SK-N-SH treated with all-trans-retinoic acid at 6 μM for 48 hours (cell line): ENCODE measurements at regions not wholly inside any gene's neighbourhood (a gene's known extent, or its start where the extent isn't known, plus 50 kb on each side); places are given as distances from the start of the nearest gene placed in this dataset.

ENCODE experiments used
- ATAC-seq: fragments of 200-7000 bp; cut with Tn5 transposase; 3 replicates; pipeline ENCODE4 v1.9.1; 2020; ENCODE audit warnings: mild to moderate bottlenecking, moderate library complexity
- ARNTL ChIP-seq: fragments of 450-650 bp; formaldehyde crosslinking; IDR thresholded peaks from 2 replicates; pipeline ENCODE4 v1.5.0; 2020; ENCODE audit warnings: low read depth, mild to moderate bottlenecking, moderate library complexity, borderline replicate concordance
- CSDC2 ChIP-seq: fragments of 250-450 bp; sonication (Bioruptor Pico); IDR thresholded peaks from 2 replicates; pipeline ENCODE4 v1.5.0; 2020; ENCODE audit warnings: mild to moderate bottlenecking, moderate library complexity
- ESRRG ChIP-seq: fragments of 250-450 bp; sonication (Bioruptor Pico); IDR thresholded peaks from 2 replicates; pipeline ENCODE4 v1.6.1; 2021; ENCODE audit warnings: mild to moderate bottlenecking
- GLIS3 ChIP-seq: fragments of 250-450 bp; sonication (Bioruptor Pico); IDR thresholded peaks from 2 replicates; pipeline ENCODE4 v1.5.0; 2020; ENCODE audit warnings: mild to moderate bottlenecking, moderate library complexity
- OSR1 ChIP-seq: fragments of 250-450 bp; sonication (Bioruptor Pico); IDR thresholded peaks from 2 replicates; pipeline ENCODE4 v1.8.0; 2022; ENCODE audit warnings: moderate library complexity, mild to moderate bottlenecking, inconsistent platforms
- PPARA ChIP-seq: fragments of 250-450 bp; sonication (Bioruptor Pico); IDR thresholded peaks from 2 replicates; pipeline ENCODE4 v1.5.0; 2020; ENCODE audit warnings: mild to moderate bottlenecking, borderline replicate concordance
- SNAI2 ChIP-seq: fragments of 250-450 bp; sonication (Bioruptor Pico); IDR thresholded peaks from 2 replicates; pipeline ENCODE4 v1.5.0; 2020; ENCODE audit warnings: mild to moderate bottlenecking, moderate library complexity
- TCF4 ChIP-seq: fragments of 250-450 bp; sonication (Bioruptor Pico); IDR thresholded peaks from 2 replicates; pipeline ENCODE4 v1.8.0; 2021; ENCODE audit warnings: mild to moderate bottlenecking, moderate library complexity, borderline replicate concordance
- TOX ChIP-seq: fragments of 250-450 bp; sonication (Bioruptor Pico); IDR thresholded peaks from 2 replicates; pipeline ENCODE4 v1.8.0; 2021; ENCODE audit warnings: mild to moderate bottlenecking, moderate library complexity, borderline replicate concordance
- ZC3H10 ChIP-seq: fragments of 250-450 bp; sonication (Bioruptor Pico); IDR thresholded peaks from 2 replicates; pipeline ENCODE4 v1.5.1; 2021; ENCODE audit warnings: mild to moderate bottlenecking, moderate library complexity
- ZFP3 ChIP-seq: fragments of 250-450 bp; sonication (Bioruptor Pico); IDR thresholded peaks from 2 replicates; pipeline ENCODE4 v1.5.0; 2020; ENCODE audit warnings: mild to moderate bottlenecking, moderate library complexity
- ZNF70 ChIP-seq: fragments of 450-650 bp; formaldehyde crosslinking; IDR thresholded peaks from 2 replicates; pipeline ENCODE4 v1.5.0; 2020; ENCODE audit warnings: mild to moderate bottlenecking, moderate library complexity
- ZNF8 ChIP-seq: fragments of 450-650 bp; formaldehyde crosslinking; IDR thresholded peaks from 2 replicates; pipeline ENCODE4 v1.5.0; 2020; ENCODE audit warnings: mild to moderate bottlenecking, moderate library complexity
- TF ChIP-seq, protein P1 (sequence below): fragments of 250-450 bp; sonication (Bioruptor Pico); IDR thresholded peaks from 2 replicates; pipeline ENCODE4 v1.5.1; 2021; ENCODE audit warnings: mild to moderate bottlenecking, moderate library complexity
- TF ChIP-seq, protein P2 (sequence below): fragments of 250-450 bp; sonication (Bioruptor Pico); IDR thresholded peaks from 2 replicates; pipeline ENCODE4 v1.8.0; 2021; ENCODE audit warnings: low read depth, mild to moderate bottlenecking, moderate library complexity, borderline replicate concordance
- TF ChIP-seq, protein P3 (sequence below): fragments of 250-450 bp; sonication (Bioruptor Pico); IDR thresholded peaks from 2 replicates; pipeline ENCODE4 v1.5.1; 2020; ENCODE audit warnings: low read depth, mild to moderate bottlenecking, moderate library complexity
- TF ChIP-seq, protein P4 (sequence below): fragments of 250-450 bp; sonication (Bioruptor Pico); IDR thresholded peaks from 2 replicates; pipeline ENCODE4 v1.5.0; 2020; ENCODE audit warnings: mild to moderate bottlenecking, moderate library complexity
- TF ChIP-seq, protein P5 (sequence below): fragments of 250-450 bp; sonication (Bioruptor Pico); IDR thresholded peaks from 2 replicates; pipeline ENCODE4 v1.8.0; 2020; ENCODE audit warnings: mild to moderate bottlenecking, moderate library complexity, borderline replicate concordance

DNA sequence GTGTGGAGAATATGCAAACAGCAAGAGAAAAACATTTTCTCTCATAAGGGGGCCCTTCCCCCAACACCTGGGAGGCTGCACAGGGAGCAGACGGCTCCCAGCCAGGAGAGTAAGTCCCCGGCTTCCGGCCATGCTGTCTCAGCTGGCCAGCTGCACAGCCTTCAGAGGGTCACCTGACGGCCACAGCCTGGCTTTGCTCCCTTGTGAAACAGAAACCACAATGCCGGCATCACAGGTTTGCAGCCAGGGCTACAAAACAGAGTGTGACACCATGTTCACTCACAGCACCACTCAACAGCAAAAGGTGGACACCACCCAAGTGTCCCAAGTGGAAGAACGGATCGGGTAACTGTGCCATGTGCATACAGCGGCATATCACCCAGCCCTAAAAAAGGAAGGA is 86.9 kb upstream of the GPC1 start:
- no peak for ATAC-seq
- TF ChIP-seq SNAI2 (CRISPR knock-in tag) (no peak), ZNF8 (CRISPR knock-in tag) (no peak), ARNTL (CRISPR knock-in tag) (no peak), TOX (CRISPR knock-in tag) (no peak)
- TF ChIP-seq, protein P1, sequence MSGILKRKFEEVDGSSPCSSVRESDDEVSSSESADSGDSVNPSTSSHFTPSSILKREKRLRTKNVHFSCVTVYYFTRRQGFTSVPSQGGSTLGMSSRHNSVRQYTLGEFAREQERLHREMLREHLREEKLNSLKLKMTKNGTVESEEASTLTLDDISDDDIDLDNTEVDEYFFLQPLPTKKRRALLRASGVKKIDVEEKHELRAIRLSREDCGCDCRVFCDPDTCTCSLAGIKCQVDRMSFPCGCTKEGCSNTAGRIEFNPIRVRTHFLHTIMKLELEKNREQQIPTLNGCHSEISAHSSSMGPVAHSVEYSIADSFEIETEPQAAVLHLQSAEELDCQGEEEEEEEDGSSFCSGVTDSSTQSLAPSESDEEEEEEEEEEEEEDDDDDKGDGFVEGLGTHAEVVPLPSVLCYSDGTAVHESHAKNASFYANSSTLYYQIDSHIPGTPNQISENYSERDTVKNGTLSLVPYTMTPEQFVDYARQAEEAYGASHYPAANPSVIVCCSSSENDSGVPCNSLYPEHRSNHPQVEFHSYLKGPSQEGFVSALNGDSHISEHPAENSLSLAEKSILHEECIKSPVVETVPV (CRISPR knock-in tag), result no peak
- TF ChIP-seq, all 23 proteins: peak for 0

DNA sequence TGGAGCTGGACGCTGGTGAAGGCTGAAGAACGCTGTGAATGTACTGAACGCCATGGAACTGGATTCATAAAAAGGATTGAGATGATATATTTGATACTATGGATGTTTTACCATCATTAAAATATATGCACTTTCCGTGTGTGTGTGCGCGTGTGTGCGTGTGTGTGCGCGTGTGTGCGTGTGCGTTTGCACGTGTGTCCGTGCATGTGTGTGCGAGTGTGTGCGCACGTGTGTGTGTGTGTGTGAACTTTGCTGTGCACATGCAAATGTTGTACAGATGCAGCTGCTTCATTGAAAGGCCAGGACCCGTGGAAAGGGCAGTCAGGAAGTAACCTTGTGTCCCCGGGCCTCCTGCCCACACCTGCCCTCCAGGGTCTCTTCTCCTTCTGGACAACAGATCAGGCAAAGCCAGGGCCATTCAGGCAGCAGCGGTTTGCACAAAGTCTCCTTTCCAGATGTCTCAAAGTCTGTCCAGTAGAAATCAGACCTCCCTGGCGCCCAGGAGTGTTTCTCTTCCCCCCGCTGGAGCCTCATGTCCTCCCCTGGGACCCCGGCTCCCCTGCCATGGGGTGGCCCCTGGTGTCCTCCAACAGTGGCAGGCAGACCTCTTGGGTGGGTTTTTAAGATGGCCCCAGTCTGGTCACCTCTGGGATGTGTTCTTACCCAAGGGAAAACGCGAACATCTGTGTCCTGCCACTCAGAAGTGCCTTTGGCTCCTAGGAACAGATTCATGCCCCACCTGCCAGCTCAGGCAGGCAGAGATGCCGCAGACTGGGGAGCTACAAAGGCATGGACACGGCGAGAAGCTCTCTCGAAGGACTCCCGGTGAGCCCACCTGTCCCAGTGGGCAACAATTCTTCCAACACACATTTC is 86.1 kb upstream of the GPC1 start:
- TF ChIP-seq ZC3H10 (CRISPR knock-in tag) (no peak), ARNTL (CRISPR knock-in tag) (no peak)
- no peak for ATAC-seq

DNA sequence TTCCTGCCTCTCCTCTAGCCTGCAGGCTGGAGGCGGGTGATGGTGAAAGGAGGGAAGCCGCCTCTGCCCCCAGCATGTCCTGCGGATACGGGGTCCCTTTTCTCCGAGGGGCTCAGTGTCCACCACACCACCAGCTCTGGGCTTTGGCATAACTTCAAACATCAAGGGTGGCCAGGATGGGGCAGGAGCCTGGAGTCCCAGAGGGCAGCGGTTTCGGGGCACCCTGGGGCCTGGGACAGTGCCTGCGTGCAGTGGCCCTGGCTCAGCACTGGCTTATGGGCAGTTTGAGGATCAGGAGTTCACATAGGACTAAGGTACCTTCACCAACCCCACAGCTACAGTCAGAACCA is 85.5 kb upstream of the GPC1 start:
- TF ChIP-seq TOX (CRISPR knock-in tag) (no peak), ZC3H10 (CRISPR knock-in tag) (no peak), SNAI2 (CRISPR knock-in tag) (no peak), OSR1 (no peak)
- TF ChIP-seq, protein P1 (CRISPR knock-in tag), result no peak
- TF ChIP-seq, protein P2, sequence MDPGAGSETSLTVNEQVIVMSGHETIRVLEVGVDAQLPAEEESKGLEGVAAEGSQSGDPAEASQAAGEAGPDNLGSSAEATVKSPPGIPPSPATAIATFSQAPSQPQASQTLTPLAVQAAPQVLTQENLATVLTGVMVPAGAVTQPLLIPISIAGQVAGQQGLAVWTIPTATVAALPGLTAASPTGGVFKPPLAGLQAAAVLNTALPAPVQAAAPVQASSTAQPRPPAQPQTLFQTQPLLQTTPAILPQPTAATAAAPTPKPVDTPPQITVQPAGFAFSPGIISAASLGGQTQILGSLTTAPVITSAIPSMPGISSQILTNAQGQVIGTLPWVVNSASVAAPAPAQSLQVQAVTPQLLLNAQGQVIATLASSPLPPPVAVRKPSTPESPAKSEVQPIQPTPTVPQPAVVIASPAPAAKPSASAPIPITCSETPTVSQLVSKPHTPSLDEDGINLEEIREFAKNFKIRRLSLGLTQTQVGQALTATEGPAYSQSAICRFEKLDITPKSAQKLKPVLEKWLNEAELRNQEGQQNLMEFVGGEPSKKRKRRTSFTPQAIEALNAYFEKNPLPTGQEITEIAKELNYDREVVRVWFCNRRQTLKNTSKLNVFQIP (CRISPR knock-in tag), result no peak
- no peak for ATAC-seq

DNA sequence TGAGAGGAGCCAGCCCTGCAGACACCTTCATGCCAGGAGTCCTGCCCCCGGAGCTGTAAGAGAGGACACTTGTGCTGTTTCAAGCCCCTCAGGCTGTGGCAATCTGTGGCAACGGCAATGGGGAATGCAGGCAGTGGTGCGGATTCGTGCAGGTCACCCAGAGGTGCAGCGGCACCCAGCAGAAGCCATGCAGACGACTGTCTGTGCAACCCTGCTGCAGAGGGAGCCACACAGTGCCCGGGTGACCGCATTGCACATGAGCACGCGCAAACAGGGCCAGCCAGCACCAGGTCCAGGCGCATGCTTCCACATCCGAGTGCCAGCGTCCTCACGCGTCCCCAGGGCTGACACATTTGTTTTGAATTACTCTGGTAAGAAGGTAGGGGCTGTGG is 84.8 kb upstream of the GPC1 start:
- peak; percentile 52 for ATAC-seq

More for the DNA sequence above, 84.8 kb upstream of the GPC1 start:
- TF ChIP-seq, protein P1 (CRISPR knock-in tag), result no peak
- TF ChIP-seq, protein P3, sequence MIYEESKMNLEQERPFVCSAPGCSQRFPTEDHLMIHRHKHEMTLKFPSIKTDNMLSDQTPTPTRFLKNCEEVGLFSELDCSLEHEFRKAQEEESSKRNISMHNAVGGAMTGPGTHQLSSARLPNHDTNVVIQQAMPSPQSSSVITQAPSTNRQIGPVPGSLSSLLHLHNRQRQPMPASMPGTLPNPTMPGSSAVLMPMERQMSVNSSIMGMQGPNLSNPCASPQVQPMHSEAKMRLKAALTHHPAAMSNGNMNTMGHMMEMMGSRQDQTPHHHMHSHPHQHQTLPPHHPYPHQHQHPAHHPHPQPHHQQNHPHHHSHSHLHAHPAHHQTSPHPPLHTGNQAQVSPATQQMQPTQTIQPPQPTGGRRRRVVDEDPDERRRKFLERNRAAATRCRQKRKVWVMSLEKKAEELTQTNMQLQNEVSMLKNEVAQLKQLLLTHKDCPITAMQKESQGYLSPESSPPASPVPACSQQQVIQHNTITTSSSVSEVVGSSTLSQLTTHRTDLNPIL (CRISPR knock-in tag), result no peak
- no peak for TF ChIP-seq OSR1
- TF ChIP-seq PPARA (CRISPR knock-in tag), result no peak
- TF ChIP-seq, protein P4, sequence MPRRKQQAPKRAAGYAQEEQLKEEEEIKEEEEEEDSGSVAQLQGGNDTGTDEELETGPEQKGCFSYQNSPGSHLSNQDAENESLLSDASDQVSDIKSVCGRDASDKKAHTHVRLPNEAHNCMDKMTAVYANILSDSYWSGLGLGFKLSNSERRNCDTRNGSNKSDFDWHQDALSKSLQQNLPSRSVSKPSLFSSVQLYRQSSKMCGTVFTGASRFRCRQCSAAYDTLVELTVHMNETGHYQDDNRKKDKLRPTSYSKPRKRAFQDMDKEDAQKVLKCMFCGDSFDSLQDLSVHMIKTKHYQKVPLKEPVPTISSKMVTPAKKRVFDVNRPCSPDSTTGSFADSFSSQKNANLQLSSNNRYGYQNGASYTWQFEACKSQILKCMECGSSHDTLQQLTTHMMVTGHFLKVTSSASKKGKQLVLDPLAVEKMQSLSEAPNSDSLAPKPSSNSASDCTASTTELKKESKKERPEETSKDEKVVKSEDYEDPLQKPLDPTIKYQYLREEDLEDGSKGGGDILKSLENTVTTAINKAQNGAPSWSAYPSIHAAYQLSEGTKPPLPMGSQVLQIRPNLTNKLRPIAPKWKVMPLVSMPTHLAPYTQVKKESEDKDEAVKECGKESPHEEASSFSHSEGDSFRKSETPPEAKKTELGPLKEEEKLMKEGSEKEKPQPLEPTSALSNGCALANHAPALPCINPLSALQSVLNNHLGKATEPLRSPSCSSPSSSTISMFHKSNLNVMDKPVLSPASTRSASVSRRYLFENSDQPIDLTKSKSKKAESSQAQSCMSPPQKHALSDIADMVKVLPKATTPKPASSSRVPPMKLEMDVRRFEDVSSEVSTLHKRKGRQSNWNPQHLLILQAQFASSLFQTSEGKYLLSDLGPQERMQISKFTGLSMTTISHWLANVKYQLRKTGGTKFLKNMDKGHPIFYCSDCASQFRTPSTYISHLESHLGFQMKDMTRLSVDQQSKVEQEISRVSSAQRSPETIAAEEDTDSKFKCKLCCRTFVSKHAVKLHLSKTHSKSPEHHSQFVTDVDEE, result no peak
- TF ChIP-seq ESRRG (CRISPR knock-in tag), result no peak
- no peak for TF ChIP-seq ZNF70
- no peak for TF ChIP-seq CSDC2 (CRISPR knock-in tag)
- TF ChIP-seq, protein P5, sequence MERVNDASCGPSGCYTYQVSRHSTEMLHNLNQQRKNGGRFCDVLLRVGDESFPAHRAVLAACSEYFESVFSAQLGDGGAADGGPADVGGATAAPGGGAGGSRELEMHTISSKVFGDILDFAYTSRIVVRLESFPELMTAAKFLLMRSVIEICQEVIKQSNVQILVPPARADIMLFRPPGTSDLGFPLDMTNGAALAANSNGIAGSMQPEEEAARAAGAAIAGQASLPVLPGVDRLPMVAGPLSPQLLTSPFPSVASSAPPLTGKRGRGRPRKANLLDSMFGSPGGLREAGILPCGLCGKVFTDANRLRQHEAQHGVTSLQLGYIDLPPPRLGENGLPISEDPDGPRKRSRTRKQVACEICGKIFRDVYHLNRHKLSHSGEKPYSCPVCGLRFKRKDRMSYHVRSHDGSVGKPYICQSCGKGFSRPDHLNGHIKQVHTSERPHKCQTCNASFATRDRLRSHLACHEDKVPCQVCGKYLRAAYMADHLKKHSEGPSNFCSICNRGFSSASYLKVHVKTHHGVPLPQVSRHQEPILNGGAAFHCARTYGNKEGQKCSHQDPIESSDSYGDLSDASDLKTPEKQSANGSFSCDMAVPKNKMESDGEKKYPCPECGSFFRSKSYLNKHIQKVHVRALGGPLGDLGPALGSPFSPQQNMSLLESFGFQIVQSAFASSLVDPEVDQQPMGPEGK (CRISPR knock-in tag), result no peak
- no peak for TF ChIP-seq GLIS3 (CRISPR knock-in tag)
- no peak for TF ChIP-seq TCF4 (CRISPR knock-in tag)
- TF ChIP-seq ZNF8 (CRISPR knock-in tag), result no peak
- TF ChIP-seq, protein P2 (CRISPR knock-in tag), result no peak
- no peak for TF ChIP-seq ZFP3 (CRISPR knock-in tag)
- TF ChIP-seq, all 23 proteins: peak for 0
